OCI-LY7 (cell line): ENCODE measurements at regions not wholly inside any gene's neighbourhood (a gene's known extent, or its start where the extent isn't known, plus 50 kb on each side); places are given as distances from the start of the nearest gene placed in this dataset.

ENCODE experiments used
- BruUV-seq: library from RNA; stranded (reverse); fragments of 400-500 nt; replicated peaks from 2 replicates; lab custom pipeline; 2021; lab: Mats Ljungman, UMichigan
- CTCF ChIA-PET: fragments of 300-600 bp; sonication (Branson Sonifier 250); formaldehyde crosslinking; loops from one replicate; lab custom pipeline; 2022; ENCODE audit warnings: antibody characterized with exemption; ENCODE audit not compliant: unreplicated experiment; lab: Charles Lee
- POLR2A ChIA-PET: fragments of 300-600 bp; sonication (Branson Sonifier 250); formaldehyde crosslinking; loops from one replicate; lab custom pipeline; 2022; ENCODE audit warnings: antibody characterized with exemption; lab: Charles Lee
- DNase-seq: peaks from one replicate; pipeline ENCODE4 v3.0.0-alpha.2; 2015; ENCODE audit warnings: low spot score
- H2AFZ ChIP-seq: fragments of 200-600 bp; sonication (generic), shearing (Covaris generic); 2 replicates; pipeline ENCODE4 v1.6.1; 2014; ENCODE audit warnings: mild to moderate bottlenecking, antibody characterized with exemption, low read length, moderate library complexity
- H3K27ac ChIP-seq: fragments of 200-600 bp; sonication (generic); 2 replicates; pipeline ENCODE4 v1.5.1; 2014; ENCODE audit warnings: mixed run types, low read depth, mild to moderate bottlenecking, moderate library complexity, low read length, inconsistent platforms; ENCODE audit not compliant: poor library complexity, severe bottlenecking
- H3K36me3 ChIP-seq: fragments of 200-600 bp; sonication (generic); 2 replicates; pipeline ENCODE4 v1.6.1; 2014; ENCODE audit warnings: mild to moderate bottlenecking, antibody characterized with exemption, low read length, moderate library complexity, mixed read lengths; ENCODE audit not compliant: insufficient read depth
- H3K4me1 ChIP-seq: fragments of 200-600 bp; sonication (generic); 2 replicates; pipeline ENCODE4 v1.5.1; 2014; ENCODE audit warnings: mild to moderate bottlenecking, low read length; ENCODE audit not compliant: insufficient read depth, poor library complexity, severe bottlenecking
- H3K4me2 ChIP-seq: fragments of 200-600 bp; sonication (generic); 2 replicates; pipeline ENCODE4 v1.6.1; 2014; ENCODE audit warnings: mild to moderate bottlenecking, low read length
- H3K4me3 ChIP-seq: fragments of 200-600 bp; sonication (generic); 2 replicates; pipeline ENCODE4 v1.5.1; 2014; ENCODE audit warnings: mild to moderate bottlenecking, low read depth, low read length; ENCODE audit not compliant: poor library complexity, severe bottlenecking
- H3K79me2 ChIP-seq: fragments of 200-600 bp; sonication (generic); 2 replicates; pipeline ENCODE4 v1.6.1; 2016; ENCODE audit warnings: low read depth, mild to moderate bottlenecking, low read length, moderate library complexity, mixed read lengths; ENCODE audit not compliant: insufficient read depth
- H3K9me2 ChIP-seq: fragments of 200-600 bp; sonication (generic); 2 replicates; pipeline ENCODE4 v1.6.1; 2016; ENCODE audit warnings: mild to moderate bottlenecking, low read length, mixed read lengths; ENCODE audit not compliant: insufficient read depth
- H3K9me3 ChIP-seq: fragments of 200-600 bp; sonication (generic); 2 replicates; pipeline ENCODE4 v1.6.1; 2014; ENCODE audit warnings: mild to moderate bottlenecking, mixed run types, low read length, mixed read lengths
- H4K20me1 ChIP-seq: fragments of 200-600 bp; sonication (generic); 2 replicates; pipeline ENCODE4 v1.6.1; 2014; ENCODE audit warnings: mild to moderate bottlenecking, antibody characterized with exemption, low read length, moderate library complexity, mixed read lengths; ENCODE audit not compliant: insufficient read depth
- CTCF ChIP-seq: fragments of 200-600 bp; sonication (generic); conservative IDR thresholded peaks from 2 replicates; pipeline ENCODE4 v1.5.1; 2014; ENCODE audit warnings: mild to moderate bottlenecking, antibody characterized with exemption, low read length, moderate library complexity, mixed read lengths
- EZH2phosphoT487 ChIP-seq: fragments of 200-600 bp; sonication (generic); IDR thresholded peaks from 2 replicates; pipeline ENCODE4 v1.6.1; 2018; ENCODE audit warnings: low read depth, borderline replicate concordance, mild to moderate bottlenecking, mixed run types, antibody characterized with exemption, low read length, moderate library complexity, mixed read lengths
- intact Hi-C: fragments of 100-400 bp; cut with micrococcal nuclease; formaldehyde crosslinking; loops from one replicate; pipeline ENCODE4 v1.10.0; 2022; ENCODE audit not compliant: unreplicated experiment

- no peaks in the 10 kb centered on the region for H3K9me2 ChIP-seq
- H3K27ac ChIP-seq: no peak overlapping the region
- no peaks in the 10 kb centered on the region for H4K20me1 ChIP-seq
- intact Hi-C loops: no loop called here
- TF ChIP-seq EZH2phosphoT487 (no peak), CTCF (no peak)
- CTCF ChIA-PET: no interaction called here
- BruUV-seq: no TSS peak
- H3K4me1 ChIP-seq: no peaks in the 10 kb centered on the region
- H3K4me2 ChIP-seq: no peak overlapping the region
- no peaks in the 10 kb centered on the region for H3K9me3 ChIP-seq
- H2AFZ ChIP-seq: no peak overlapping the region
- DNase-seq: no peak
- H3K36me3 ChIP-seq: no peaks in the 10 kb centered on the region
- POLR2A ChIA-PET: no interaction called here
- no peaks in the 10 kb centered on the region for H3K79me2 ChIP-seq
- no peak overlapping the region for H3K4me3 ChIP-seq
Observed at GRCh38 chr10:123434435-123435039, 231.6 kb upstream of the GPR26 start.

GRCh38 chr10:123442901-123443300, 223.3 kb upstream of the GPR26 start:
- Histone ChIP-seq H3K36me3 (no peaks in the 10 kb centered on the region), H3K27ac (no peak overlapping the region), H3K4me3 (no peak overlapping the region), H3K4me1 (no peaks in the 10 kb centered on the region), H3K4me2 (no peak overlapping the region), H3K79me2 (no peaks in the 10 kb centered on the region), H2AFZ (no peak overlapping the region), H4K20me1 (no peaks in the 10 kb centered on the region), H3K9me2 (no peaks in the 10 kb centered on the region), H3K9me3 (no peaks in the 10 kb centered on the region)
- ChIA-PET POLR2A (no interaction called here), CTCF (no interaction called here)
- intact Hi-C loops: no loop called here
- TF ChIP-seq EZH2phosphoT487: no peak
- no peak for TF ChIP-seq CTCF
- BruUV-seq: no TSS peak
- no peak for DNase-seq

- H3K9me2 ChIP-seq: no peaks in the 10 kb centered on the region
- no peak overlapping the region for H2AFZ ChIP-seq
- ChIA-PET POLR2A (interaction anchor here (0.6 kb wide), 2 partner anchors 42 to 276 kb away, joined by 3 read pairs; no protein-coding TSS in a partner anchor), CTCF (no interaction called here)
- H4K20me1 ChIP-seq: no peaks in the 10 kb centered on the region
- no peak overlapping the region for H3K4me2 ChIP-seq
- H3K9me3 ChIP-seq: no peaks in the 10 kb centered on the region
- no peaks in the 10 kb centered on the region for H3K36me3 ChIP-seq
- TF ChIP-seq CTCF: no peak
- no peak for TF ChIP-seq EZH2phosphoT487
- H3K4me3 ChIP-seq: no peak overlapping the region
- H3K27ac ChIP-seq: no peak overlapping the region
- H3K4me1 ChIP-seq: no peaks in the 10 kb centered on the region
- DNase-seq: no peak
- H3K79me2 ChIP-seq: no peaks in the 10 kb centered on the region
- intact Hi-C loops: no loop called here
- no TSS peak for BruUV-seq
Observed at GRCh38 chr10:123443924-123444323, 222.2 kb upstream of the GPR26 start.
